GM10248 (cell line): ENCODE measurements at regions not wholly inside any gene's neighbourhood (a gene's known extent, or its start where the extent isn't known, plus 50 kb on each side); places are given as distances from the start of the nearest gene placed in this dataset.

Experiments
- CTCF ChIA-PET: fragments of 300-600 bp; sonication (Branson Sonifier 250); formaldehyde crosslinking; extraction: SDS; loops from one replicate; lab custom pipeline; 2021; ENCODE audit warnings: antibody characterized with exemption; lab: Yijun Ruan, JAX
- POLR2A ChIA-PET: fragments of 350-650 bp; sonication (Branson Sonifier 250); formaldehyde crosslinking; extraction: SDS; loops from one replicate; lab custom pipeline; 2020; ENCODE audit warnings: antibody characterized with exemption; lab: Yijun Ruan, JAX
- DNase-seq: peaks from one replicate; pipeline ENCODE4 v3.0.0; 2012; ENCODE audit errors: extremely low spot score
- TF ChIP-seq, protein P1 (sequence below): IDR thresholded peaks from 2 replicates; pipeline ENCODE4 v1.5.1; 2012; ENCODE audit warnings: mild to moderate bottlenecking, low read depth; ENCODE audit errors: extremely low read depth, missing control alignments, control extremely low read depth

DNA sequence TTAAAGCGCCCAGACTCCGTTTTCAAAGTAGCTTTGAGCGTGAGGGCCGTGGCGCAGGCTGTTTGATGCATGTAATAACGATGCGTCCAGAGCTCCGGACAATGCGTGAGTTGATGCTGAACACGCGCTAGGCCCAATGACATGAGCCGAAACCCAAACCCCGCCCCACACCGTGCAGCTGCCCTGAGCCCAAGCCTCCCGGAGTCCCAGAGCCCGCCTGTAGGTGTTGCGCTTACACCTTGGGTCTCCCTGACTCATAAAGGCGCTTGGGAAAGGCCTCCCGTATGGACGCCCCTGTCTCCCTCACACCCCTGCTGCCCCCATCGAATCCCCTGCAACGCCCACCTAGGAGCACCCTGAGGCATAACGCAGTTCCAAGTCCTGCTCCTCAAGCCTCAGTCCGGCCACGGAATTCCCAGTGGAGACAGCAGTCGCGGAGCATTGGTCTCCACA, 87.6 kb downstream of the ERMARD start:
- ChIA-PET POLR2A (no interaction called here), CTCF (interaction anchor here (1.2 kb wide), 1 partner anchor 678 kb away, joined by 4 read pairs; no protein-coding TSS in a partner anchor)
- TF ChIP-seq, protein P1, sequence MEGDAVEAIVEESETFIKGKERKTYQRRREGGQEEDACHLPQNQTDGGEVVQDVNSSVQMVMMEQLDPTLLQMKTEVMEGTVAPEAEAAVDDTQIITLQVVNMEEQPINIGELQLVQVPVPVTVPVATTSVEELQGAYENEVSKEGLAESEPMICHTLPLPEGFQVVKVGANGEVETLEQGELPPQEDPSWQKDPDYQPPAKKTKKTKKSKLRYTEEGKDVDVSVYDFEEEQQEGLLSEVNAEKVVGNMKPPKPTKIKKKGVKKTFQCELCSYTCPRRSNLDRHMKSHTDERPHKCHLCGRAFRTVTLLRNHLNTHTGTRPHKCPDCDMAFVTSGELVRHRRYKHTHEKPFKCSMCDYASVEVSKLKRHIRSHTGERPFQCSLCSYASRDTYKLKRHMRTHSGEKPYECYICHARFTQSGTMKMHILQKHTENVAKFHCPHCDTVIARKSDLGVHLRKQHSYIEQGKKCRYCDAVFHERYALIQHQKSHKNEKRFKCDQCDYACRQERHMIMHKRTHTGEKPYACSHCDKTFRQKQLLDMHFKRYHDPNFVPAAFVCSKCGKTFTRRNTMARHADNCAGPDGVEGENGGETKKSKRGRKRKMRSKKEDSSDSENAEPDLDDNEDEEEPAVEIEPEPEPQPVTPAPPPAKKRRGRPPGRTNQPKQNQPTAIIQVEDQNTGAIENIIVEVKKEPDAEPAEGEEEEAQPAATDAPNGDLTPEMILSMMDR = no peak
- no peak for DNase-seq

DNA sequence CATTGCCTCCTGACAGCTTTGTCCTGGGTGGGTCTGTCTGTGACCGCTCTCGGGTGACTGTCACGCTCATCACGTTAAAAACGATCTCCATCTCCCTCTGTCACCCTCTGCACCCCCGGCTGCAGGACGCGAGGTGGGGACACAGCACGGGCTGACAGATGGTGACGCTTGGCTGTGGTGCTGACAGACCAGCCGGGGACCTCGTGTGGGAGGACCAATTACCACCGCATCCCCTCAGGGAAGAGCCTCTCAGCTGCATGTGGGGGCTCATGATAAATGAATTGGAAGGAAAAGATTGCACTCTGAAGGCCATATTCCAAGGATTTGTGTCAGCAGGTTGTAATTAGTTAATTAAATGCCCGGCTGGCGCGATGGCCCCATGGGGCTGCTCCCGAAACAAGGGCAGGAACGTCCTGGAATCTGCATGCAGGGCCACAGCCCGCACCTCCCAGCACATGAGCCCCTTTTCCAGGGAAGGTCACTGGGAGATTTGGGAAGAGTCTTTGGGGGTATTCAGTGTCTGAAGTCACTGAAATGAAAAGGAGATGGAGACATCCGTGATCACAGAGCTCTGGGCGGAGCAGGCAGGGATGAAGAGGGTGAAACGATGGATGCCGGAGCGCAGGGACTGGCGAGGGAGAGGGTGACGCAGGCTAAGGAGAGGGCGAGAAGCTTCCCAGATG, 87.1 kb downstream of the ERMARD start:
- no peak for DNase-seq
- TF ChIP-seq, protein P1 = no peak
- ChIA-PET POLR2A (no interaction called here), CTCF (interaction anchor here (1.2 kb wide), 1 partner anchor 679 kb away, joined by 4 read pairs; no protein-coding TSS in a partner anchor)

DNA sequence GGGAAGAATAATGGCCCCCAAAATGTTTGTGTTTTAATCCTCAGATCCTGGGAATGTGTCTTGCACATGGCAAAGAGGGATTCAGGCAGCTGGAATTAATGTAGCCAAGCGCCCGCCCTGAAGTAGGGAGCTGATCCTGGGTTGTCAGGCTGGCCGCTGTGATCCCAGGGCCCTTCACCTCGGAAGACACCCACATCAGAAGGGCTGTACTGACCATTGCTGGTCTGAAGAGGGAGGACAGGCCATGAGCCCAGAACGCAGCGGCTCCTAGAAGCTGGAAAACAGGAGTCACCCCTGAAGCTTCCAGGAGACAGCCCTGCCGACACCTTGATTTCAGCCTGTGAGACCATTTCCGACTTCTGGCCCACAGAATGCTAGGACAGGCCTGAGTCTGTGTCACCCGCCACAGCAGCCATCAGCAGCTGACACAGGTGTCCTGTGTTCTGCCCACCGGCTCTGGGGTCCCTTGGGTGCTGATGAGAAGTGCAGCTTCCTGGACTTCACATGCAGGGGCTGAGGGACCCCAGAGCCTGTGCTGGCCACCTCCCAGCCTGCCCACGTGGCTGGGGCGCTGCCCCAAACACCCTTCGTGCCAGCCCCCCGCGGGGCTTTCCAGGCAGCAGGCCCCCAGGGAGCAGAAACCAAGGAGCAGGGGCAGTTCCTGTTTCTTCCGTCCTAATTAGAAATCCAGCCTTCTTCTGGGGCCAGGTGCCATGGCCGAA, 86.3 kb downstream of the ERMARD start:
- TF ChIP-seq, protein P1 = no peak
- CTCF ChIA-PET = interaction anchor here (1.9 kb wide), 1 partner anchor 692 kb away, joined by 7 read pairs; no protein-coding TSS in a partner anchor
- POLR2A ChIA-PET = no interaction called here
- no peak for DNase-seq

DNA sequence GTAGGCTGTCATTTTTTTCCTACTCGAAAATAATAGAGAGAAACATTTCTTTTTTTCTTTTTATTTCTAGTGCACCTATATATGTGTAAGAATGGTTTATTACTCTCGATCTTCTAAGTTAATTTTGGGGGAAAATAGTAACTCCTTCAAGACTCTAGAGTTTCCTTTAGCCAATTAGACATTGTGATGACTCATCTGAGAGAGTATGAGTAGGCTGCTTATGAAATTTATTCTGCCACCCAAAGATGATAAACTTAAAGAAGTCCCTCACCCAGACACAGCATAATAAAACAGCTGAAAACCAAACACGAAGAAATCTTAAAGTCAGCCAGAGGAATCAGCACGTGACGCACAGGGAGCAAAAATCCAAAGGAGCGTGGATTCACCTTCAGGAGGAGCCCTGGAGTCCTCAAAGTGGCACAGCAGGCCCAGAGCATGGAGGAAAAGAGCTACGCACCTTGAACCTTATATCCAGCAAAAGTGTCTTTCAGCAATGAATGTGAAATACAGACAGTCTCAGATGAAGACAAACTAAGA, 81.9 kb downstream of the ERMARD start:
- TF ChIP-seq, protein P1 = no peak
- ChIA-PET CTCF (interaction anchor here (3.1 to 5.7 kb wide), 4 partner anchors 14 to 696 kb away, joined by 18 to 105 read pairs (median 33); no protein-coding TSS in a partner anchor), POLR2A (no interaction called here)
- no peak for DNase-seq

DNA sequence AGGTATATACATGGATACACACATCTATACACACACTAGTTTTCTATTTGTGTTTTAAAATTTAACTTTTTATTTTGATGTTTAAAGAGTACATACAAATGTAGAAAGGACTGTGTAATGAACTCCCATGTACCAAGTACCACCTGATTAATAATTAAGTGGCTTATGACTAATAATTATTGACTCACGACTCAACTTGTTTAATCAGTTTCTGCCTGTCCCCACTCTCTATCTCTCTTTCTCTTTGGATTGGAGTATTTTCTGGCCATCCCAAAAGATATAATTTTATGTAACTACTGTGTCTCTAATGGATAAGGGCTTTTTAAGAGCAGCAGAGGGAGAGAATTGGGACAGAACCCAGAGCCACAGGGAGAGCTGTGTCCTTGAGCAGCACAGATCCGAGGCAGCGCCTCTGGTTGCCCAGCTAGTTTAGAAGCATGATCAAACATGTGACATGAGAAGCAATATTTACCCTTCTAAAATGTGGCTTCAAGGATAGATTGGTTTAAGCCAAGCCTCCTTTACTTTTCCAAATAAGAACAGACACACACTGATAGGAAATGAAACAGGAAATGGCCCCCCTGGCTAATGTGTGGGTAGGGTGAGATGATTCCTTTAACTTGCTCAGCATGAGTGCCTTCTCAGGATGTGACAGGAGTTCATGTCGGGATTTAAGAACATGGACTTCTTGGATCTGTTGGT, 81.0 kb downstream of the ERMARD start:
- no peak for DNase-seq
- TF ChIP-seq, protein P1 = no peak
- ChIA-PET CTCF (interaction anchor here (0.6 to 5.7 kb wide), 44 partner anchors 10 to 934 kb away, joined by 3 to 105 read pairs (median 4); no protein-coding TSS in a partner anchor), POLR2A (no interaction called here)
